ENCODE measurements at regions not wholly inside any gene's neighbourhood (a gene's known extent, or its start where the extent isn't known, plus 50 kb on each side); places are given as distances from the start of the nearest gene placed in this dataset.
A peak's percentile ranks its signal among the peaks of the same experiment; 100 is the strongest.
"Not testable (repeated sequence)": the region's sequence is repeated elsewhere in the genome, so short reads cannot be mapped to it uniquely, and the experiment has no call there.

GRCh38 chr4:27075603-27076002 lies 215.0 kb downstream of the STIM2 start:
- DNase-seq (ENCODE audit: low spot score), result not testable (repeated sequence)

- no peak for DNase-seq (ENCODE audit: low spot score)
These were observed 218.4 kb downstream of the STIM2 start for GRCh38 chr4:27078934-27079455.

GRCh38 chr4:27081675-27082586 lies 221.3 kb downstream of the STIM2 start:
- no peak for DNase-seq (ENCODE audit: low spot score)

- DNase-seq (ENCODE audit: low spot score), result no peak
These were observed 222.1 kb downstream of the STIM2 start for GRCh38 chr4:27082776-27083175.

- DNase-seq (ENCODE audit: low spot score), result peak; percentile 32
These were observed 224.2 kb downstream of the STIM2 start for GRCh38 chr4:27084685-27085361.

GRCh38 chr4:27085396-27085795 lies 224.8 kb downstream of the STIM2 start:
- no peak for DNase-seq (ENCODE audit: low spot score)

- DNase-seq (ENCODE audit: low spot score), result no peak
These were observed 226.8 kb downstream of the STIM2 start for GRCh38 chr4:27087306-27088045.

- no peak for DNase-seq (ENCODE audit: low spot score)
These were observed 227.8 kb downstream of the STIM2 start for GRCh38 chr4:27088491-27088890.

GRCh38 chr4:27089186-27089585 lies 228.5 kb downstream of the STIM2 start:
- no peak for DNase-seq (ENCODE audit: low spot score)

GRCh38 chr4:27090406-27090805 lies 229.8 kb downstream of the STIM2 start:
- no peak for DNase-seq (ENCODE audit: low spot score)

GRCh38 chr4:27094224-27094623 lies 233.6 kb downstream of the STIM2 start:
- no peak for DNase-seq (ENCODE audit: low spot score)

- DNase-seq (ENCODE audit: low spot score), result no peak
These were observed 234.1 kb downstream of the STIM2 start for GRCh38 chr4:27094783-27095182.

GRCh38 chr4:27096142-27096824 lies 235.6 kb downstream of the STIM2 start:
- DNase-seq (ENCODE audit: low spot score), result no peak

- no peak for DNase-seq (ENCODE audit: low spot score)
These were observed 237.4 kb downstream of the STIM2 start for GRCh38 chr4:27098034-27098433.

GRCh38 chr4:27100713-27101112 lies 240.1 kb downstream of the STIM2 start:
- DNase-seq (ENCODE audit: low spot score), result no peak

- DNase-seq (ENCODE audit: low spot score), result no peak
These were observed 240.5 kb downstream of the STIM2 start for GRCh38 chr4:27101126-27101525.

- DNase-seq (ENCODE audit: low spot score), result no peak
These were observed 240.9 kb downstream of the STIM2 start for GRCh38 chr4:27101561-27101960.

- DNase-seq (ENCODE audit: low spot score), result no peak
These were observed 251.0 kb downstream of the STIM2 start for GRCh38 chr4:27111627-27112026.

GRCh38 chr4:27112587-27112986 lies 251.9 kb downstream of the STIM2 start:
- no peak for DNase-seq (ENCODE audit: low spot score)

GRCh38 chr4:27115221-27115620 lies 254.6 kb downstream of the STIM2 start:
- DNase-seq (ENCODE audit: low spot score), result no peak

GRCh38 chr4:27117453-27117852 lies 256.8 kb downstream of the STIM2 start:
- DNase-seq (ENCODE audit: low spot score), result no peak

- DNase-seq (ENCODE audit: low spot score), result no peak
These were observed 258.6 kb downstream of the STIM2 start for GRCh38 chr4:27119239-27119638.
